Astrocyte of the cerebellum (primary cell): ENCODE measurements at regions not wholly inside any gene's neighbourhood (a gene's known extent, or its start where the extent isn't known, plus 50 kb on each side); places are given as distances from the start of the nearest gene placed in this dataset.

Source experiments
- DNase-seq: peaks from one replicate; pipeline ENCODE4 v3.0.0-alpha.2; 2011; ENCODE audit warnings: low read depth
- H3K4me3 ChIP-seq: 2 replicates; pipeline ENCODE4 v1.5.1; 2011; ENCODE audit warnings: mild to moderate bottlenecking, low read depth, low read length, moderate library complexity
- in situ Hi-C: cut with HindIII; loops from 2 replicates; pipeline ENCODE4 v1.10.0; 2017; ENCODE audit warnings: low sequenced_read_pairs
- TF ChIP-seq, protein P1 (sequence below): IDR thresholded peaks from 2 replicates; pipeline ENCODE4 v1.5.1; 2012; ENCODE audit warnings: low read length, low read depth, moderate library complexity, mild to moderate bottlenecking; ENCODE audit errors: missing control alignments

DNA sequence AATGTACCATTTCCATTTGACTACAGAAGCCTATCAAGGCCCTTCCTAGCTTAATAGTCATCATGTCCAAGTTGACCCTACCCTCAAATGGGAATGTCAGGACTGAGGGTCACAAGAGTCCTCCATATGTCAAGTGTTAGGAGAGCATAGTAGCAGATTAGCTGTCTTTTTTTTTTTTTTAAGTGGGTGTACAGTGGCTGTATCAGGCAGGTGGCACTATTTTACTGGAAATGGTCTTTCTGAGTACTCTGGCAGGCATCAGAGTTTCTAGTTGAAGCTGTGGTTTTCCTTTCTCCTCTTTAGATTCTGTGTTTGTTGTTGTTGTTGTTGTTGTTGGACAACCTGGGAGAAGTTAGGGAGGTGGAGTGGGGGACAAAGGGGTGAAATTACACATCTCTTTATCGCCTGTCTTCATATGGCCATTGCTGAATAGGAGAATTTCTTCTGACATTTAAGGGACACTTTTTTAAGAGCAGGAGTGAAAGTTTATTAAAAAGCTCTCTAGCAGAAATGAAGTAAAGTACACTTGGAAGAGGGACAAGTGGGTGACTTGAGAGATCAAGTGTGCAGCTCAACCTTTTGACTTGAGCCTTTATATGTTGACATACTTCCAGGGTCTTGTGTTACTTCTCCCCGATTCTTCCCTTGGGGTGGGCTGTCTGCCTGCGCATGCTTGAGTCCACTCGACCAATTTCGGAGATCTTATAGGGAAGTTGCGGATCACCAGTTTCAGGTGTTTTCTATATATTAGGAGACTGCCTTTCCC lies 104.1 kb upstream of the FOXP2 start:
- H3K4me3 ChIP-seq: no peak overlapping the region
- in situ Hi-C loops: no loop called here
- TF ChIP-seq, protein P1, sequence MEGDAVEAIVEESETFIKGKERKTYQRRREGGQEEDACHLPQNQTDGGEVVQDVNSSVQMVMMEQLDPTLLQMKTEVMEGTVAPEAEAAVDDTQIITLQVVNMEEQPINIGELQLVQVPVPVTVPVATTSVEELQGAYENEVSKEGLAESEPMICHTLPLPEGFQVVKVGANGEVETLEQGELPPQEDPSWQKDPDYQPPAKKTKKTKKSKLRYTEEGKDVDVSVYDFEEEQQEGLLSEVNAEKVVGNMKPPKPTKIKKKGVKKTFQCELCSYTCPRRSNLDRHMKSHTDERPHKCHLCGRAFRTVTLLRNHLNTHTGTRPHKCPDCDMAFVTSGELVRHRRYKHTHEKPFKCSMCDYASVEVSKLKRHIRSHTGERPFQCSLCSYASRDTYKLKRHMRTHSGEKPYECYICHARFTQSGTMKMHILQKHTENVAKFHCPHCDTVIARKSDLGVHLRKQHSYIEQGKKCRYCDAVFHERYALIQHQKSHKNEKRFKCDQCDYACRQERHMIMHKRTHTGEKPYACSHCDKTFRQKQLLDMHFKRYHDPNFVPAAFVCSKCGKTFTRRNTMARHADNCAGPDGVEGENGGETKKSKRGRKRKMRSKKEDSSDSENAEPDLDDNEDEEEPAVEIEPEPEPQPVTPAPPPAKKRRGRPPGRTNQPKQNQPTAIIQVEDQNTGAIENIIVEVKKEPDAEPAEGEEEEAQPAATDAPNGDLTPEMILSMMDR: no peak
- no peak for DNase-seq

DNA sequence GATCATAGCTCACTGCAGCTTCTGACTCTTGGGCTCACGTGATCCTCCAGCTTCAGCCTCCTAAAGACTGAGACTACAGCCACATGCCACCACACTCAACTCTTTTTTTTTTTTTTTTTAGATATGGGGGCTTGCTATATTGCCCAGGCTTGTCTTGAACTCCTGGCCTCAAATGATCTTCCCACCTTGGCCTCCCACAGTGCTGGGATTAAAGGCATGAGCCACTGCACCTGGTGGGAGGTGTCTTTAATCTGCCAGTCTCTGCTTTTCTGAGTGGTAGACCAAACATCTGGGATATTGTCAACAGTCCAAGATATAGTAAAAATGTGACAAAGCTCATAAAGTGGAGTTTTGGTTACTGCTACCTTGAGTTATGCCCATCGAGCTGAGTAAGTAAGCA lies 104.9 kb upstream of the FOXP2 start:
- TF ChIP-seq, protein P1: no peak
- no peak overlapping the region for H3K4me3 ChIP-seq
- DNase-seq: no peak
- in situ Hi-C loops: no loop called here

DNA sequence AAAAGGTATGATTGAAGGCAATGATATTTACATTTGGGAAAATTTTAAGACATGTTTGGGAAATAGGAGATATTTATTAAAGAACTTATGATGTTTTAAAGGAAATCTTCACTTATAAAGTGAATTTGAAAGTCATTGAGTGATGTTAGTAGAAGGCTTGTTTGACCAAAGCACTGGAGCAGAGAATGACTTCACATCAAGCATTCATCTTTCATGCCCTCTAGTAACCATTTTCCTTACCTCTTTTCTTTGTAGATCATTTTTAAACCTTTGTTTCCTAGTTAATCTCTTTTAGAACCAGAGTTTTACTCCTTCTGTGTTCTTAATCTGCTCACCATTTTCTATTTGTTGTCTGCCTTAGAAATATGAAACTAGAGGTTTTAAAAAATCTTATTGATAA lies 111.3 kb upstream of the FOXP2 start:
- TF ChIP-seq, protein P1: no peak
- no peak overlapping the region for H3K4me3 ChIP-seq
- in situ Hi-C loops: no loop called here
- no peak for DNase-seq

DNA sequence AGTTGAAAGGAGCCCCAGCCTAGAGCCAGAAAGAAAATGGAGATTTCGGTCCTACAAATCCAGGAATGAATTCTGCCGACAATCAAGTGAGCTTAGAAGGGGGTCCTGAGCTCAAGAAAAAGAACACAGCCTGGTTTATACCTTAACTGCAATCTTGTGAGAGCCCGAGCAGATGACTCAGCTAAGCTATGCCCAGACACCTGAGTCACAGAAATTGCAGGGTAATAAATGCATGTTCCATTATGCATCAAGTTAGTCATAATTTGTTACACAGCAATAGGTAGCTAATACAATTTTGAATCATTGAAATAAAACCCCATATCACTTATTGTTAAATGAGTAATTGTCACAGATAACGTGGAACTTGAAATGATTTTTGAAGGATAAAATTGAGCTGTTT lies 111.8 kb upstream of the FOXP2 start:
- in situ Hi-C loops: no loop called here
- no peak overlapping the region for H3K4me3 ChIP-seq
- TF ChIP-seq, protein P1: no peak
- DNase-seq: no peak

DNA sequence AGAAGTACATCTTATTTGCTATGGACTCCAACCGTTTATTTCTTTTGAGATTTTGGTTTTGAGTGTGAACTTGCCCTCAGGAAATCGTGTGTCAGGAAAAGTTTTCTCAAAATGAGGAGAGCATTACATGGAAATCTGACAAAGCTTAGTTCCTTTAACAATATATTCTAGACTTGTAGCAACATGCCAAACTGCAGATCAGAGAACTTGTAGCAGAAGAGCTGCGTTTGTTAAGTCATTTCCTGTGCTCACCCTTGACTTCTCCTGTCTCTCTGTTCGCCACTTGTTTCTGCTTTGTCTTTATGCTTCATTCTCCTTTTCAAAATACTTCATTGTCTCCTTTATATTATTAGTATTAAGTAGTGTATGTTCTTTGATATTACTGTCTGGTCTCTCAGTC lies 116.6 kb upstream of the FOXP2 start:
- in situ Hi-C loops: no loop called here
- DNase-seq: no peak
- H3K4me3 ChIP-seq: no peak overlapping the region
- TF ChIP-seq, protein P1: no peak

DNA sequence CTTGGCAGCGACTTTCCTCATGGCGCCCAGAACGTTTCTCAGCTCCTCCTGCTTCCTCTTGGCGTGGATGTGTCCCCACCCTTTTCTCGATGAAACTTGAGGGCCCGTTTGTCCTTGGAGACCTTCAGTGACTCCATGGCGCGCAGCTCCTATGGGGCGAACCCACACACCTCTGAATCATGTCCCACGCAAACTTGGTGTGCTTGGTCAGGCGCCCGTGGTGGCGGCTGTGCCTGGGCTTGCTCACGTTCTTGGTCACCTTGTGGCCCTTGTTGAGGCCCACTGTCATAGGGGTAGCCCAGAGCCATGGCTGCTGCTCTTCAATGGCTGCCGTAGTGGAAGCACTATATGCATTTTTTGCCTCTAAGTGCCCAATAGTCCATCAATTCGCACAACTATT lies 117.5 kb upstream of the FOXP2 start:
- no peak overlapping the region for H3K4me3 ChIP-seq
- TF ChIP-seq, protein P1: no peak
- no peak for DNase-seq
- in situ Hi-C loops: no loop called here
